ENCODE measurements at regions not wholly inside any gene's neighbourhood (a gene's known extent, or its start where the extent isn't known, plus 50 kb on each side); places are given as distances from the start of the nearest gene placed in this dataset.

DNA sequence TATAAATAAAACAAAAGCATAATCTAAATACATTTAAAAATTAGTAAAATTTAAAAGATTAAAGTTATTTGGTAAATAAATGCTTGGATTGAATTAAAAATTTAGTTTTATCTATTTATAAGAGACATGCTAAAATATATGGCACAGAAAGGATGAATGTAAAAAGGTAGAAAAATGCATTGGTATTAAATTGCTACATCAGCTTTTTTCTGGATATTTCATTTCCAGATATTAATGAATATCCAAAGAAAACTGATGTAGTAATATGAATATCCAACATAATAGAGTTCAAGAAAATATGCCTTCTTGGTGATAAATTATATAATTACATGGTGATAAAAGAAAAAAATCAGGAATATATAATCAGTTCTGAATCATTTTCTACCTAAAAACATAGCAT is 1743.9 kb downstream of the RPA4 start:
- CTCF ChIA-PET = no interaction called here
- no peaks in the 10 kb centered on the region for H3K36me3 ChIP-seq (ENCODE audit: insufficient read depth, low read length, poor library complexity, severe bottlenecking)
- TF ChIP-seq CTCF (conservative IDR thresholded peaks at IDR 0.05; ENCODE audit: low read depth, low read length) = no peak
- no peak for TF ChIP-seq EZH2 (IDR thresholded peaks at IDR 0.05; ENCODE audit: borderline replicate concordance, low read depth, low read length, poor library complexity, severe bottlenecking)
- H3K4me3 ChIP-seq (ENCODE audit: low read depth, low read length, poor library complexity, severe bottlenecking) = no peak overlapping the region
- H3K27me3 ChIP-seq (replicated peaks; ENCODE audit: insufficient read depth, low read depth, low read length, poor library complexity) = no peaks in the 10 kb centered on the region
- no TSS peak for BruUV-seq (replicated peaks)
- no peaks in the 10 kb centered on the region for H3K9me3 ChIP-seq (ENCODE audit: low read depth, low read length, poor library complexity, severe bottlenecking)
- intact Hi-C loops (cut with micrococcal nuclease; ENCODE audit: unreplicated experiment) = no loop called here
- no peak for DNase-seq (ENCODE audit: low spot score)
- POLR2A ChIA-PET (ENCODE audit: low non-redundant PET) = no interaction called here
- no peak overlapping the region for H3K27ac ChIP-seq (ENCODE audit: low read depth, low read length, poor library complexity, severe bottlenecking)
- no peaks in the 10 kb centered on the region for H3K4me1 ChIP-seq (ENCODE audit: insufficient read depth, low read length, poor library complexity, severe bottlenecking)

DNA sequence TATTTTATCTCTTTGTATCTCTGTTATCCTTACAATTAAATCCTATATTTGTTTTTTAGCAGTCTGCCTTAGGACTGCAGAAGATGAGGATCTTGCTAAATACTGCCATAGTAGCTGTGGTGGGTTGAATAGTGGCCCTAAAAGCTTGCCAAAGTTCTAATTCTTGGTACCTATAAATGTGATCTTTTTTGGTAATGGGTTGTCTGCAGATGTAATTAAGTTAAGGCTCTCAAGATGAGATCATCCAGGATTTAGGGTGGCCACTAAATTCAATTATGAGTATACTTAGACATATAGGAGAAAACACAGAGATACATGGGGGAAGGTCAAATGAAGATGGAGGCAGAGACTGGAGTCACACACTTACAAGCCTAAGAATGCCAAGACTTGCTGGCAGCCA is 1753.7 kb downstream of the RPA4 start:
- TF ChIP-seq EZH2 (IDR thresholded peaks at IDR 0.05; ENCODE audit: borderline replicate concordance, low read depth, low read length, poor library complexity, severe bottlenecking) = no peak
- POLR2A ChIA-PET (ENCODE audit: low non-redundant PET) = no interaction called here
- Histone ChIP-seq H3K4me1 (ENCODE audit: insufficient read depth, low read length, poor library complexity, severe bottlenecking) (no peaks in the 10 kb centered on the region), H3K4me3 (ENCODE audit: low read depth, low read length, poor library complexity, severe bottlenecking) (no peak overlapping the region), H3K27me3 (replicated peaks; ENCODE audit: insufficient read depth, low read depth, low read length, poor library complexity) (no peaks in the 10 kb centered on the region), H3K9me3 (ENCODE audit: low read depth, low read length, poor library complexity, severe bottlenecking) (peaks cover 6% of the 10 kb centered on the region), H3K36me3 (ENCODE audit: insufficient read depth, low read length, poor library complexity, severe bottlenecking) (no peaks in the 10 kb centered on the region), H3K27ac (ENCODE audit: low read depth, low read length, poor library complexity, severe bottlenecking) (no peak overlapping the region)
- DNase-seq (ENCODE audit: low spot score) = no peak
- no TSS peak for BruUV-seq (replicated peaks)
- intact Hi-C loops (cut with micrococcal nuclease; ENCODE audit: unreplicated experiment) = no loop called here
- CTCF ChIA-PET = no interaction called here

GRCh38 chrX:98646351-98646750 is 1762.6 kb downstream of the RPA4 start:
- no peak for DNase-seq (ENCODE audit: low spot score)
- Histone ChIP-seq H3K4me1 (ENCODE audit: insufficient read depth, low read length, poor library complexity, severe bottlenecking) (no peaks in the 10 kb centered on the region), H3K4me3 (ENCODE audit: low read depth, low read length, poor library complexity, severe bottlenecking) (no peak overlapping the region), H3K27ac (ENCODE audit: low read depth, low read length, poor library complexity, severe bottlenecking) (no peak overlapping the region), H3K36me3 (ENCODE audit: insufficient read depth, low read length, poor library complexity, severe bottlenecking) (no peaks in the 10 kb centered on the region), H3K27me3 (replicated peaks; ENCODE audit: insufficient read depth, low read depth, low read length, poor library complexity) (no peaks in the 10 kb centered on the region), H3K9me3 (ENCODE audit: low read depth, low read length, poor library complexity, severe bottlenecking) (no peaks in the 10 kb centered on the region)
- intact Hi-C loops (cut with micrococcal nuclease; ENCODE audit: unreplicated experiment) = no loop called here
- no TSS peak for BruUV-seq (replicated peaks)
- POLR2A ChIA-PET (ENCODE audit: low non-redundant PET) = no interaction called here
- CTCF ChIA-PET = no interaction called here
- TF ChIP-seq CTCF (conservative IDR thresholded peaks at IDR 0.05; ENCODE audit: low read depth, low read length) = no peak
- TF ChIP-seq EZH2 (IDR thresholded peaks at IDR 0.05; ENCODE audit: borderline replicate concordance, low read depth, low read length, poor library complexity, severe bottlenecking) = no peak

- Histone ChIP-seq H3K4me1 (ENCODE audit: insufficient read depth, low read length, poor library complexity, severe bottlenecking) (no peaks in the 10 kb centered on the region), H3K27ac (ENCODE audit: low read depth, low read length, poor library complexity, severe bottlenecking) (no peak overlapping the region), H3K36me3 (ENCODE audit: insufficient read depth, low read length, poor library complexity, severe bottlenecking) (no peaks in the 10 kb centered on the region), H3K9me3 (ENCODE audit: low read depth, low read length, poor library complexity, severe bottlenecking) (no peaks in the 10 kb centered on the region), H3K27me3 (replicated peaks; ENCODE audit: insufficient read depth, low read depth, low read length, poor library complexity) (no peaks in the 10 kb centered on the region), H3K4me3 (ENCODE audit: low read depth, low read length, poor library complexity, severe bottlenecking) (no peak overlapping the region)
- no peak for DNase-seq (ENCODE audit: low spot score)
- ChIA-PET CTCF (no interaction called here), POLR2A (ENCODE audit: low non-redundant PET) (no interaction called here)
- TF ChIP-seq CTCF (conservative IDR thresholded peaks at IDR 0.05; ENCODE audit: low read depth, low read length) (no peak), EZH2 (IDR thresholded peaks at IDR 0.05; ENCODE audit: borderline replicate concordance, low read depth, low read length, poor library complexity, severe bottlenecking) (no peak)
- no TSS peak for BruUV-seq (replicated peaks)
- intact Hi-C loops (cut with micrococcal nuclease; ENCODE audit: unreplicated experiment) = no loop called here
These were observed 1755.5 kb downstream of the PCDH19 start for GRCh38 chrX:98654565-98654964.
